ENCODE measurements at regions not wholly inside any gene's neighbourhood (a gene's known extent, or its start where the extent isn't known, plus 50 kb on each side); places are given as distances from the start of the nearest gene placed in this dataset.

DNA sequence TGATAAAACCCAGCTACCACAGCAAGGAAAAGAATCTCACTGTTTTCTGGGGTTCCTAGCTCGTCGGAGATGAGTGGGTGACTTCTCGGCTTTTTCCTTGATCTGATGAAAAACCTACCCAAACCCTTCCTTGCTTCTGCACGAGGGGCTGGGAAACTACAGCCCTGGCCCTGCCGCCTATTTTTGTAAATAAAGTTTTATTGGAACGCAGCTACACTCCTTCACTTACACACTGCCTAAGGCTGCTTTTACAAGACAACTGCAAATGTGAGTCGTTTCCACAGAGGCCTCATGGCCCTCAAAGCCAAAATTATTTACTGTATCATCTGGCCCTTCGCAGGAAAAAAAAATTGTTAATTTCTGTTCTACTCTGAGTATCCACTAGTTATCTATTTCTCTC is 116.0 kb upstream of the TMPRSS2 start:
- intact Hi-C loops (cut with DNase I) = no loop called here
- TF ChIP-seq, protein P1, sequence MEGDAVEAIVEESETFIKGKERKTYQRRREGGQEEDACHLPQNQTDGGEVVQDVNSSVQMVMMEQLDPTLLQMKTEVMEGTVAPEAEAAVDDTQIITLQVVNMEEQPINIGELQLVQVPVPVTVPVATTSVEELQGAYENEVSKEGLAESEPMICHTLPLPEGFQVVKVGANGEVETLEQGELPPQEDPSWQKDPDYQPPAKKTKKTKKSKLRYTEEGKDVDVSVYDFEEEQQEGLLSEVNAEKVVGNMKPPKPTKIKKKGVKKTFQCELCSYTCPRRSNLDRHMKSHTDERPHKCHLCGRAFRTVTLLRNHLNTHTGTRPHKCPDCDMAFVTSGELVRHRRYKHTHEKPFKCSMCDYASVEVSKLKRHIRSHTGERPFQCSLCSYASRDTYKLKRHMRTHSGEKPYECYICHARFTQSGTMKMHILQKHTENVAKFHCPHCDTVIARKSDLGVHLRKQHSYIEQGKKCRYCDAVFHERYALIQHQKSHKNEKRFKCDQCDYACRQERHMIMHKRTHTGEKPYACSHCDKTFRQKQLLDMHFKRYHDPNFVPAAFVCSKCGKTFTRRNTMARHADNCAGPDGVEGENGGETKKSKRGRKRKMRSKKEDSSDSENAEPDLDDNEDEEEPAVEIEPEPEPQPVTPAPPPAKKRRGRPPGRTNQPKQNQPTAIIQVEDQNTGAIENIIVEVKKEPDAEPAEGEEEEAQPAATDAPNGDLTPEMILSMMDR (IDR thresholded peaks at IDR 0.05) = no peak
- Histone ChIP-seq H3K4me3 (no peak overlapping the region), H3K4me1 (no peaks in the 10 kb centered on the region), H3K9me3 (peaks cover 0 to 2% (median 0%) of the 10 kb centered on the region in 11 donors), H3K27me3 (peaks cover 0 to 46% (median 25%) of the 10 kb centered on the region in 7 donors), H3K36me3 (no peaks in the 10 kb centered on the region), H3K27ac (no peak overlapping the region)
- ATAC-seq = no peak
- DNase-seq = no peak
- 91 to 92% methylated on average over 8 of the region's 8 CpGs for WGBS, 2 donors

DNA sequence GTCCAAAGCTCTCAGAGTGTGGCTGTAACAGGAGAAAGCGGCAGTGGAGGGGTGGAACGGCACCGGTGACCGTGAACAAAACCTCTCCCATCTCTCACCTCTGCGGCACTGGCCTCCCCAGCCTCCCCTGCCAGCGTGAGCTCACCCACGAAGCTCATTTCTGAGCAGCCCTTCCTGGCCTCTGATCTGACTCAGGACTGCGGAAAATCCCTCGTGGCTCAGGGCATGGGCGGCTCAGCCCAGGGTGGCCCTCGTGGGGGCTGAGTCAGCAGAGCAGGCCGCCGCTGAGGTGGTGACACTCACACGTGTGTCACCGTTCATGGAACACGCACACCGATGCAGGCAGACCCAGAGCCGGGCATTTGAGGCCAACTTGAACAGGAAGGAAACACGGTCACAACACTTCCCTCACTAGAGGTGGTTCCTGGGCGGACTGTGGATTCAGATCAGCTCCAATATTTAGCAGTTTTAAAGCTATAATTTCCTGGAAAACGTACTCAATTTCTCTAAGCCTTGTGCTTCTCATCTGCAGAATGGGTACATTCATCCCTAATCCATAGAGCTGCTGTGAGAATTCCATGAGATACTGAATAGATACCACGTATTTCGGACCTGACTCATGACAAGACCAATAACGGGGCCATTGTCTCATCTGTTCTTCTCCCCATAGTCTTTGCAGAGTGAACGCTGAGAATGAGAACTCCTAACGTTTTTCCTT is 115.0 kb upstream of the TMPRSS2 start:
- H3K4me1 ChIP-seq = no peaks in the 10 kb centered on the region
- H3K27me3 ChIP-seq = peaks cover 0 to 45% (median 25%) of the 10 kb centered on the region in 7 donors
- WGBS, 2 donors = 76 to 83% methylated on average over 26 of the region's 26 CpGs
- H3K4me3 ChIP-seq = no peak overlapping the region
- DNase-seq (no peak), ATAC-seq (no peak)
- no peaks in the 10 kb centered on the region for H3K9me3 ChIP-seq
- no peaks in the 10 kb centered on the region for H3K36me3 ChIP-seq
- H3K27ac ChIP-seq = no peak overlapping the region
- intact Hi-C loops (cut with DNase I) = no loop called here
- TF ChIP-seq, protein P1 (IDR thresholded peaks at IDR 0.05) = no peak

DNA sequence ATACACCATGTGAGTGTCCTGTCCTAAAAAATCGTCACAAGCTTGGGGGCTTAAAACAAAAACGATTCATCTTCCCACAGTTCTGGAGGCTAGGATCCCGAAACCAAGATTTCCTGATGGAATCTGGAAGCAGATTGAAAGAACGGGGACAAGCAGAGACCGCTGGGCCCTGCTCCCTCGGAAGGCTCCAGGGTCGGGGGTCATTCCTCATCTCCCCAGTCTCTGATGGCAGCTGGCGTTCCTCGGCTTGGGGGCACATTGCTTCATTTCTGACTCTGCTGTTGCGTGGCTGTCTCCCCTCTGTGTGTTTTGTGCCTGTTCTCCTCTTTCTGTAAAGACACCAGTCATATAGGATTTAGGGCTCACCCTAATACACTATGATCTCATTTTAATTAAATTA is 114.2 kb upstream of the TMPRSS2 start:
- intact Hi-C loops (cut with DNase I) = no loop called here
- ATAC-seq (no peak), DNase-seq (no peak)
- Histone ChIP-seq H3K27me3 (peaks cover 0 to 39% (median 20%) of the 10 kb centered on the region in 7 donors), H3K36me3 (no peaks in the 10 kb centered on the region), H3K4me1 (no peaks in the 10 kb centered on the region), H3K4me3 (no peak overlapping the region), H3K27ac (no peak overlapping the region), H3K9me3 (no peaks in the 10 kb centered on the region)
- WGBS, 2 donors = 86 to 94% methylated on average over 10 of the region's 10 CpGs
- TF ChIP-seq, protein P1 (IDR thresholded peaks at IDR 0.05) = no peak

DNA sequence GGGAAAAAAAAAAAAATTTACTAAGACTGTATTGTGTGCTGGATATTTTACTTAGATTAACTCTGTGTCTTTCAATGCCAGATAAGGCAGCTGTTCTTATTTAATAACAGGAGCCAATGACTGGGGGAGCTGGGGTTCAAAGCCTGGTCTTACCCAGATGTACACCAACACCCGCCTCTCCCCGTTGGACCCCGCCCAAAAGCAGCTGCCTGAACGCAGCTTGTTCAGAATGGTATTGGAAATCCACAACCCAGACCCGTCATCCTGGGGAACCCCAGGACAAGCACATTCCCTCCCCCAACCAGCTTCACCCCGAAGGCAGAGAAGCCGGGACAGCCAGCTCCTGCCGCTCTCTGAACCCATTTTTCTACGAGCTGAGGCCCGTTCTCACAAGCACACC is 113.6 kb upstream of the TMPRSS2 start:
- Histone ChIP-seq H3K36me3 (no peaks in the 10 kb centered on the region), H3K27me3 (peaks cover 0 to 34% (median 21%) of the 10 kb centered on the region in 7 donors)
- WGBS, 2 donors = 79 to 81% methylated on average over 10 of the region's 10 CpGs

More for the DNA sequence above, 113.6 kb upstream of the TMPRSS2 start:
- Histone ChIP-seq H3K27ac (no peak overlapping the region), H3K9me3 (no peaks in the 10 kb centered on the region), H3K4me1 (peaks cover 0 to 4% (median 0%) of the 10 kb centered on the region in 9 donors), H3K4me3 (no peak overlapping the region)
- DNase-seq (no peak), ATAC-seq (no peak)
- intact Hi-C loops (cut with DNase I) = no loop called here
- TF ChIP-seq, protein P1 (IDR thresholded peaks at IDR 0.05) = no peak

Data from heart right ventricle (tissue), 16 donors.